Activated CD4-positive, alpha-beta memory T cell treated with anti-CD3 and anti-CD28 coated beads, Interleukin-2, amount 10 ng/mL, durations not matched to agents 7 days and 5 days (primary cell): ENCODE measurements at regions not wholly inside any gene's neighbourhood (a gene's known extent, or its start where the extent isn't known, plus 50 kb on each side); places are given as distances from the start of the nearest gene placed in this dataset.

ENCODE experiments used
- CTCF ChIA-PET: fragments of 350-600 bp; sonication (Branson Sonifier 250); formaldehyde crosslinking; loops from one replicate; lab custom pipeline; 2021; ENCODE audit warnings: antibody characterized with exemption, inconsistent platforms; lab: Charles Lee
- POLR2A ChIA-PET: fragments of 350-600 bp; sonication (Branson Sonifier 250); formaldehyde crosslinking; loops from one replicate; lab custom pipeline; 2021; ENCODE audit warnings: antibody characterized with exemption; lab: Charles Lee
- DNase-seq: peaks from one replicate; pipeline ENCODE4 v3.0.0-alpha.2; 2020
- H3K27ac Mint-ChIP-seq: one replicate; pipeline ENCODE4 v1.8.0; 2021; ENCODE audit warnings: mild to moderate bottlenecking, mixed read lengths
- H3K27me3 Mint-ChIP-seq: one replicate; pipeline ENCODE4 v1.8.0; 2021; ENCODE audit warnings: mixed read lengths
- H3K36me3 Mint-ChIP-seq: one replicate; pipeline ENCODE4 v1.8.0; 2021; ENCODE audit warnings: low read depth, mixed read lengths
- H3K4me1 Mint-ChIP-seq: one replicate; pipeline ENCODE4 v1.8.0; 2021; ENCODE audit warnings: mixed read lengths
- H3K4me3 Mint-ChIP-seq: one replicate; pipeline ENCODE4 v1.8.0; 2021; ENCODE audit warnings: mild to moderate bottlenecking, mixed read lengths
- H3K9me3 Mint-ChIP-seq: one replicate; pipeline ENCODE4 v1.8.0; 2021; ENCODE audit warnings: mixed read lengths

DNA sequence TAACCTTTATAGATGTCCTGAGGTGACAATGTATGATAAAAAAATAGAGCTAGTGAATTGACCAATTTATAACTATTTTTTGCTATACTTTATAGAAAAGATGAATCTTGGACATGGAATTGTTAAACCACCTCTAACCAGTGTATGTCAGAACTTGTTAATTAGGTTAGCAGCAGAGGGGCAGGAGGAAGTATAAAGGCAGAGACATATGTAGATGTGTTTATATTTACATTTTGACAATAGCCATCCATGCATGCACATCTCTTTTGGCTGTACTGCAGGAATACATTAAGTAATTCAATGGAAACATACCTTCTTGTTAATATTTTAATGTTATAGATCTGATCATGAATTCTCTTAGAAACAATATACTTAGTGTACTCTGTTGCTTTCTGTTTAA is 254.6 kb upstream of the NT5E start:
- Mint-ChIP-seq H3K36me3 (no peaks in the 10 kb centered on the region), H3K4me3 (no peak overlapping the region), H3K9me3 (no peaks in the 10 kb centered on the region), H3K27me3 (no peaks in the 10 kb centered on the region), H3K27ac (no peak overlapping the region), H3K4me1 (no peaks in the 10 kb centered on the region)
- ChIA-PET CTCF (no interaction called here), POLR2A (no interaction called here)
- DNase-seq = no peak

DNA sequence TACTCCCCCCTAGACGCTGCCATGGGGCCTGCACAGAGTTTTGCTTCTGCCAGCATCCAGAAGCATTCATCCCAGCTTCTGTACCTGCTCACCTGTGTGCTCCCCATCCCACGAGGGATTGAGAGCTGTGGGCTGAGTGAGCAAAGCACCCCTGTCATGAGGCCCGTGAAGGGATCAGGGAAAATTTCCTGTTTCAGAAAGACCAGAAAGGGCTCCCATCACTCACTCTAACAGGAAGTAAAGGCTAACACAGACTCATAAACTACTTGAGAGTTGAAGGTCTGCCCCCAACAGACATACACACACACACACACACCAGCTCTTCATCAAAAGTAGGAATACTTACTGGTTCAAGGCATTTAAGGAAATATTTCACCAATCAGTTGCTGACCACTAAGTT is 256.5 kb upstream of the NT5E start:
- Mint-ChIP-seq H3K36me3 (no peaks in the 10 kb centered on the region), H3K4me3 (no peak overlapping the region), H3K27ac (no peak overlapping the region), H3K4me1 (no peaks in the 10 kb centered on the region), H3K27me3 (no peaks in the 10 kb centered on the region), H3K9me3 (no peaks in the 10 kb centered on the region)
- ChIA-PET POLR2A (no interaction called here), CTCF (interaction anchor here (0.5 kb wide), 1 partner anchor 318 kb away, joined by 3 read pairs; no protein-coding TSS in a partner anchor)
- DNase-seq = no peak

DNA sequence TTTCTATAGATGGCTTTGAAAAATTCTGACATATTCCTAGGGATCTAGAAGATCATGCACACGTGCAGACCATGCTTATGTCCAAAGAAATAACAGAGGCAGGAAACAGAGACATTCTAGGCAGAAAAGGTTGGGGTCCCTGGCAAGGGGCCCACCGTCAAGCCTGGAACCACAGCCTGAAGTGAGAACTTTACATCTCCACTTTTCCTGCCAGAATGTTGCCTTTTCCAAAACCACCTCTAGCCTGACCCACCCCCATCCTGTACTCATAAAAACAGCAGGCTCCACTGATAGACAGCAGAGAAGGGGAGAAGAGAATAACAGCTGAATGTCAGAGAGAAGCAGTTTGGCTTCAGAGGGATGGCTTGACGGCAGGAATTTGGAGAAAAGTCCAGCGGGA is 257.3 kb upstream of the NT5E start:
- Mint-ChIP-seq H3K27ac (no peak overlapping the region), H3K4me3 (no peak overlapping the region), H3K36me3 (no peaks in the 10 kb centered on the region), H3K27me3 (no peaks in the 10 kb centered on the region), H3K9me3 (no peaks in the 10 kb centered on the region), H3K4me1 (no peaks in the 10 kb centered on the region)
- CTCF ChIA-PET = no interaction called here
- POLR2A ChIA-PET = no interaction called here
- no peak for DNase-seq

DNA sequence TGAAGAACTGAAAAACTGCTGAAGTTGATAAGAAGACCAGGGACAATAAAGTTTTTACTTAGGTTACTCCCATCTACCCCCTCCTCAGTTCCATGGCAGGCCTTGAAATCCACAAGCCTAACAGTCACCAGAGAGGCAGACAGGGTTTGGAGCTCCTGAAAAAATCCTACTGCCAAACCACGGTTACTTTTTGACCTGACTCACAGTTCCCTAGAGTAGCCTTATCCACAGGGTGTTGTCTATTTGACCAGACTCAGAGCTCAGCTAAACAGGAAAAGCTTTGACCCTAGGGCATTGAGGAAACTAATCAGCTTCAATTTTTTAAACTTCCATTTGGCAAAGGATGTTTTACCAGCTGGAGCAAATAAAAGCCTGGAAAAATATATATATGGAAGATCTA is 257.7 kb upstream of the NT5E start:
- no peak overlapping the region for H3K27ac Mint-ChIP-seq
- no peaks in the 10 kb centered on the region for H3K9me3 Mint-ChIP-seq
- CTCF ChIA-PET = no interaction called here
- no peak overlapping the region for H3K4me3 Mint-ChIP-seq
- POLR2A ChIA-PET = no interaction called here
- no peak for DNase-seq
- no peaks in the 10 kb centered on the region for H3K27me3 Mint-ChIP-seq
- H3K36me3 Mint-ChIP-seq = no peaks in the 10 kb centered on the region
- H3K4me1 Mint-ChIP-seq = no peaks in the 10 kb centered on the region

DNA sequence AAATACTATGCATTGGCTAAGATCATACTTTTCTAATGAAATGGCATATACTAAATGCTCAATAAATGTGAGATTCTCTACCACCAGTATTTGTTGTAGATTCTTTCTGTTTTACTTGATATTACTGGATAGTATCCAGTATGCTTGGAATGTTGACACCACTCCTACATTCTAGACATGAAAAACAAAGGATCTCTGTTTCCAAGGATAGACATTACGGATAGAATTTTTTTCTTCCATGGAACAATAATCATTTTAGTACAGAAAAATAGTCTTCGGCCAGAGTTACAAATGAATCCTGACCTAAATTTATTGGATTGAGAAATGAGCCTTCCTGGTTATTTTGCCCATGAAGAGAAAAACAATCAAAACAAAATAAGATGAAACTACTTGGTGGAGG is 258.2 kb upstream of the NT5E start:
- H3K27me3 Mint-ChIP-seq = no peaks in the 10 kb centered on the region
- POLR2A ChIA-PET = no interaction called here
- H3K4me3 Mint-ChIP-seq = no peak overlapping the region
- no peaks in the 10 kb centered on the region for H3K9me3 Mint-ChIP-seq
- no peaks in the 10 kb centered on the region for H3K4me1 Mint-ChIP-seq
- H3K27ac Mint-ChIP-seq = no peak overlapping the region
- CTCF ChIA-PET = no interaction called here
- no peak for DNase-seq
- no peaks in the 10 kb centered on the region for H3K36me3 Mint-ChIP-seq

DNA sequence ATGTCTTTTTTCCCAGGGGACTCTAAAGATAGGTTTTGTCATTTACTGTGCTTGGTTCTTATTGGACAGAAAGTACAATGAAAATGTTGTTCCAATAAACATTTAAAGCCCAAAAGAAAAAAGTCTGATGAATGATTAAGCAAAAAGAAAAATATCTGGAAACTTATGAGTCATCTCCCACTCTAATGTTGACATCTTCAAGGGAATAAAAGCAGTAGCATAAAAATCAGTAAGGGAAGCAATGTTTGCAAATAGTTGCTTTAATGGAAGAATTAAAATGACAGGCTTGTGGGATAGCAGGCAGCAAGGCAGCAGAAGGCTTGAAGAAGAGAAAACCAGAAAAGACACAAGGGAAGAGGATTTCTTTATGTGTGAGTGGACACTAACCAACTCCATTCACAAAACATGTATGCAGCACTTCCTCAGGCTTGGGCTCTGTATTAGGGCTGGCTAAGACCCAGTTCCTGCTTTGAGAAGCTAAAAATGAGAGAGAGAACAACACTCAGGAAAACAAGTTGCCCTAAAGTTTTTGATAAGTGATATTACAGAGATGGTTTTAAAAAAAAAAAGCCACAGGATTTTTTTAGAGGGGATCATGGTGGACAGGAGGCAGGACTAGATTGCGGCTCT is 263.2 kb upstream of the NT5E start:
- POLR2A ChIA-PET = no interaction called here
- CTCF ChIA-PET = no interaction called here
- Mint-ChIP-seq H3K36me3 (no peaks in the 10 kb centered on the region), H3K27me3 (no peaks in the 10 kb centered on the region), H3K9me3 (no peaks in the 10 kb centered on the region), H3K27ac (no peak overlapping the region), H3K4me1 (no peaks in the 10 kb centered on the region), H3K4me3 (no peak overlapping the region)
- DNase-seq = no peak

DNA sequence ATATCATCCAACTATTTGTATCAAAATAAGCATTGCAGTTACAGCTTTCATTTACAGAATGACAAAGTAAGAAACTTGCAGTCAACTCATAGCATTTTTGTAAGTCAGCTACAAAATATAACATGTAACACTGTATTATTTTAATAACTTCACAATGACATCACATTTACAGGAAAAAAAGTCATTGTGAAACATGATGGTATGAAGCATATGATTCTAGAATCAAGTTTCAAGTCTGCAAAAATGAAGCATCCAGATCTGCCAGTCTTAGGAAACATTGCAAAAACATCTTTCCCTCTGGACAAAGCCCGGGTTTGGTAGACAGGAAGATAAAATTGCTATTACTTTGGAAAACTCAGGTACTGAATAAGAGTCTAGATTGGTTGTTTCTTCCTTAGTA is 263.9 kb upstream of the NT5E start:
- CTCF ChIA-PET = no interaction called here
- Mint-ChIP-seq H3K27me3 (no peaks in the 10 kb centered on the region), H3K4me3 (no peak overlapping the region), H3K36me3 (no peaks in the 10 kb centered on the region), H3K9me3 (no peaks in the 10 kb centered on the region), H3K27ac (no peak overlapping the region), H3K4me1 (no peaks in the 10 kb centered on the region)
- no peak for DNase-seq
- POLR2A ChIA-PET = no interaction called here

DNA sequence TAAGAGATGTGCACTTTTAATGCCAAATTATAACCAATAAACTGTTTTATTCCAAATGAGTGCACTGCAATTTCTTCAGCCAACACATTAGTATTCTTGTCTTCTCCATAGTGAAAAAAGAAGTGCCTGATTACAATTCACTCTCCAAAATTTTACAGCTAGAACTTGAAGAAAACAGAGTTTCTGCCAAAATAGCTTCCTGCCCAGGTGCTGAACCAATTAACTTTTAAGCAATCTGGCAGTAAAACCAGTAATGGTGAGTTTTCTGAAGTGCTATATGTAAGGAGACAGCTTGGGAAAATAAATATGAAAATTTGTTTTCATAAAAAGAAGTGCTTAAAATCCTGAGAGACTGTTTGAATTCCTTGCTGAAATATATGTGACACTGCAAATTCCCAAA is 266.0 kb upstream of the NT5E start:
- ChIA-PET POLR2A (no interaction called here), CTCF (no interaction called here)
- Mint-ChIP-seq H3K36me3 (no peaks in the 10 kb centered on the region), H3K27me3 (no peaks in the 10 kb centered on the region), H3K9me3 (no peaks in the 10 kb centered on the region), H3K27ac (no peak overlapping the region), H3K4me3 (no peak overlapping the region), H3K4me1 (no peaks in the 10 kb centered on the region)
- no peak for DNase-seq

DNA sequence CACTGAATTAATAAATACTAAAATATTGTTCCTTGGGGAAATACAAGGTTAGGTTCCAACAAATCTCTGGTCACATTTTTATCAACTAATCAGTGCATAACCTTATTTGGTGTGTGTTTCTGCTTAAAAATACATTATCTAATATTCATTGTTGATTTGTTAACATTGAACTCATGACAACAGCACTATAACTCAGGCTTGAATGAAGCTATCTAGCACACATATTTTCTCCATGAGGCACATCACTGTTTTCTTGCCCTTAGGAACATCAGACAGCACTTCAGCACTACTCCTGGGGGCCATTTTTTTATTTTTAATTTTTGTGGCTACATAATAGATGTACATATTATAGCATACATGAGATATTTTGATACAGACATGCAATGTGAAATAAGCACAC is 277.2 kb upstream of the NT5E start:
- Mint-ChIP-seq H3K4me3 (no peak overlapping the region), H3K9me3 (no peaks in the 10 kb centered on the region), H3K27me3 (no peaks in the 10 kb centered on the region), H3K4me1 (no peaks in the 10 kb centered on the region), H3K36me3 (no peaks in the 10 kb centered on the region), H3K27ac (no peak overlapping the region)
- ChIA-PET POLR2A (no interaction called here), CTCF (no interaction called here)
- DNase-seq = no peak

DNA sequence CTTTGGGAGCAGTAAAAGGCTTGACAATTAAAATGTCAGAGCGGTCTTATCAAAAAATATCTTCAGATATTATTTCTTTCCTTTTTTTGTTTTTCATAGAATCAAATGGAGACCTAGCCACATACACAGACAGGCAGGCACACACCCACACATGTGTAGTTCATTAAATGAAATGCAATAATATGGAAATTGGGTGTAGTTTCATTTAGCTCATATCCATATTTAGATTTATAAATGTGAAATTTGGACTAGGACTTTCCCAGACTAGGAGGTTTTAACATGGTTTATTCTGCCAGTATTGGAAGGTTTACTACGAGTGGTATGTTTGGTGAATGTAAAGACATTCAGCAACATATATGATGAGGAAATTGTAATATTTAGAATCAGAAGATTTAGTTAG is 277.7 kb upstream of the NT5E start:
- Mint-ChIP-seq H3K9me3 (no peaks in the 10 kb centered on the region), H3K27me3 (no peaks in the 10 kb centered on the region), H3K4me1 (no peaks in the 10 kb centered on the region), H3K27ac (no peak overlapping the region), H3K36me3 (no peaks in the 10 kb centered on the region), H3K4me3 (no peak overlapping the region)
- CTCF ChIA-PET = no interaction called here
- DNase-seq = no peak
- POLR2A ChIA-PET = no interaction called here

DNA sequence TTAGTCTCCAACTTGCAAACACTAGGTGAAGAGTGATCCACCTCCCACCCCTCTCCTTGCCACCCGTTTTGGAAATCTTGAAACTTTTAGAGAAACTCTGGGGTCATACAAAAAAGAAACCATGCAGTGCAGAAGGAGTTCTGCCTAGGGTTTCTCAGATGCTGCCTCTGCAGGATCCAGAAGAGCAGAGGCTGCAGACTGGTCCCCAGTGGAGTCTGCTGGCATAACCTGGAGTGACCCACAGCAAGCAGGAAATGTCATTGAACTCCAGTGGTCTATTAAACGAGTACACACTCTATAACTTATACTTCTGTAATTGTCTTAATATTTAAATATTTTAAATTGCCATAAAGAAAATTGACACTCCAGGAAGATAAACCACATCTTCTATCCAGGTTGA is 280.7 kb upstream of the NT5E start:
- CTCF ChIA-PET = no interaction called here
- DNase-seq = no peak
- no peaks in the 10 kb centered on the region for H3K27me3 Mint-ChIP-seq
- no peak overlapping the region for H3K4me3 Mint-ChIP-seq
- H3K27ac Mint-ChIP-seq = no peak overlapping the region
- H3K36me3 Mint-ChIP-seq = no peaks in the 10 kb centered on the region
- H3K9me3 Mint-ChIP-seq = no peaks in the 10 kb centered on the region
- H3K4me1 Mint-ChIP-seq = no peaks in the 10 kb centered on the region
- POLR2A ChIA-PET = no interaction called here

DNA sequence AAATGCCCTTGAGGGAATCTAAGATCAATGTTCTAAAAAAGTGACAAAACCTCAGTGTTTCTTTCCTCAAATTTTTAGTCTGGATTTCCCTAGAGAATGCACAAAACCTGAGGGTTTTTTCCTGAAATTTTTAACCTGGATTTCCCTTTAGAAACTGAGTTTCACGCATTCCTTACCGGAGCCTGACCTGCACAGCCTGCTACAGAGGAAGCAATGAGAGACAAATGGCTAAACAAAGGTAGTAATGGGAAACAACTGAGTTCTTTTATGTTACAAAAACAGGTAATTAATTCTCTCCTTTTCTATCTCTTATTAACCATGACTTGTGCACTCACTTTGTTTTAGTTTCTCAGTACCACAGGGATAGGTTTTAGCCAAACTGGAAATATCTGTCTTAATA is 281.7 kb upstream of the NT5E start:
- no peaks in the 10 kb centered on the region for H3K9me3 Mint-ChIP-seq
- POLR2A ChIA-PET = no interaction called here
- no peaks in the 10 kb centered on the region for H3K36me3 Mint-ChIP-seq
- CTCF ChIA-PET = no interaction called here
- no peak for DNase-seq
- no peak overlapping the region for H3K27ac Mint-ChIP-seq
- H3K27me3 Mint-ChIP-seq = no peaks in the 10 kb centered on the region
- no peaks in the 10 kb centered on the region for H3K4me1 Mint-ChIP-seq
- H3K4me3 Mint-ChIP-seq = no peak overlapping the region

DNA sequence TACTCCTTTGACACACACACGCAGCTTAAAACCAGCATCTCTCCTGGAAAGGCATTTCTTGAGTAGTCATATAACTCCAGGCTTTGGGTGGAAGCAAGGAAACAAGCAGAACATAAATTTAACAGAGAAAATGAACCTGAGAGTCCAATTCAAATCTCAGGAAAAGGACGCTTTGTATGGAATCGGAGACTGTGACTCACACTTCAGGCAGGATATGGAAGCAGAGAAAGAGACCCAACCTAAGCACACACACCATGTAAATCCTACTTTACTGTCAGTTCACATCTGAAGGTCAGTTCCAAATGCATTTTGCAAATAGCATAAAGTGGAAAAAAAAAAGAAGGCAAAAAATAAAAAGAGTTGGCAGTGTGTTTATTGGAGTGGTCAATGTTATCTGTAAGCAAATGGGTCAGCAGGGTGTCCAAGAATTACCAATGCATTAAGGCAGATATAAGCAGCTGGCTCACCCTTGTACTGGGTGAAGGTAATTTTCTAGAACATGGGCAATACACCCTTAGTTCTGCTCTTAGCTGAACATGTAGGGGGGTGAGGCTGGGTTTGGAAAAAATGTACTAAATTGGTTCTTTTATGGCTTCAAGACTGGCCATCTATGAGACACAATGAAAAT is 283.7 kb upstream of the NT5E start:
- Mint-ChIP-seq H3K4me3 (no peak overlapping the region), H3K27ac (no peak overlapping the region), H3K9me3 (no peaks in the 10 kb centered on the region), H3K4me1 (no peaks in the 10 kb centered on the region), H3K27me3 (no peaks in the 10 kb centered on the region), H3K36me3 (no peaks in the 10 kb centered on the region)
- DNase-seq = no peak
- POLR2A ChIA-PET = no interaction called here
- CTCF ChIA-PET = no interaction called here
